ENCODE measurements at regions not wholly inside any gene's neighbourhood (a gene's known extent, or its start where the extent isn't known, plus 50 kb on each side); places are given as distances from the start of the nearest gene placed in this dataset.

GRCh38 chr1:95636897-95637296, 402.9 kb downstream of the RWDD3 start:
- Histone ChIP-seq H3K79me1 (ENCODE audit: low read depth, low read length) (no peaks in the 10 kb centered on the region), H3K23ac (ENCODE audit: insufficient read length) (no peak overlapping the region), H4K91ac (replicated peaks; ENCODE audit: insufficient read length, low read length) (no peak overlapping the region), H3K4me2 (ENCODE audit: insufficient read depth in 1 of 2, low read depth in 2 of 2, low read length in 2 of 2) (no peak overlapping the region), H3K18ac (ENCODE audit: extremely low read depth, low read length) (no peak overlapping the region), H3K36me3 (ENCODE audit: control insufficient read depth in 2 of 4, insufficient read depth in 4 of 4, low read length in 3 of 4) (no peaks in the 10 kb centered on the region), H3K9ac (replicated peaks in 1 of 4; ENCODE audit: extremely low read depth in 1 of 4, low read depth in 3 of 4, low read length in 3 of 4) (no peak overlapping the region), H4K20me1 (replicated peaks in 1 of 2; ENCODE audit: control insufficient read depth in 1 of 2, insufficient read depth in 2 of 2, low read length in 2 of 2) (no peaks in the 10 kb centered on the region), H4K8ac (ENCODE audit: extremely low read depth, insufficient read depth, low read length) (no peak overlapping the region), H3K9me3 (ENCODE audit: insufficient read depth in 2 of 2, low read depth in 1 of 2, low read length in 1 of 2) (no peaks in the 10 kb centered on the region), H2BK20ac (ENCODE audit: low read length) (no peak overlapping the region), H2BK15ac (ENCODE audit: low read length) (no peak overlapping the region), H3K27me3 (replicated peaks in 1 of 4; ENCODE audit: control insufficient read depth in 3 of 4, extremely low read depth in 1 of 4, insufficient read depth in 3 of 4, low read length in 3 of 4) (no peaks in the 10 kb centered on the region), H2AK5ac (ENCODE audit: low read depth, low read length) (no peak overlapping the region), H3K23me2 (ENCODE audit: low read depth, low read length) (no peaks in the 10 kb centered on the region), H2BK5ac (ENCODE audit: low read depth, low read length) (no peak overlapping the region), H3K4me1 (replicated peaks in 1 of 4; ENCODE audit: control insufficient read depth in 3 of 4, insufficient read depth in 4 of 4, low read length in 3 of 4) (no peaks in the 10 kb centered on the region), H2BK120ac (replicated peaks; ENCODE audit: low read depth, low read length) (no peak overlapping the region), H2AFZ (ENCODE audit: low read length) (no peak overlapping the region), H2BK12ac (ENCODE audit: low read depth, low read length) (no peak overlapping the region), H3K14ac (ENCODE audit: insufficient read length) (no peak overlapping the region), H4K5ac (ENCODE audit: insufficient read length, low read depth, low read length) (no peak overlapping the region), H3K56ac (replicated peaks; ENCODE audit: insufficient read length, low read depth, low read length) (no peak overlapping the region), H3K4ac (replicated peaks; ENCODE audit: insufficient read length, low read depth, low read length) (no peak overlapping the region), H3K4me3 (ENCODE audit: extremely low read depth in 1 of 4, insufficient read depth in 2 of 4, low read depth in 3 of 4, low read length in 4 of 4) (no peak overlapping the region), H3K79me2 (ENCODE audit: control insufficient read depth in 1 of 2, insufficient read depth in 2 of 2, low read length in 2 of 2) (no peaks in the 10 kb centered on the region), H3K27ac (ENCODE audit: low read depth, low read length) (no peak overlapping the region)
- 100% methylated on average over 1 of the region's 1 CpG; no CpG with 5 or more reads in 1 of the 2 experiments for WGBS, 2 experiments (ENCODE audit: extremely low coverage in 1 of 2, insufficient coverage in 1 of 2, insufficient read length in 1 of 2, insufficient replicate concordance in 2 of 2, low coverage in 1 of 2, low lambda C conversion rate in 2 of 2, missing lambda C conversion rate in 1 of 2)
- no peak for FAIRE-seq
- DNase-seq (ENCODE audit: low read depth in 1 of 2, low spot score in 2 of 2) = no peak
- TF ChIP-seq YY1 (IDR thresholded peaks at IDR 0.05; ENCODE audit: low read depth, low read length) = no peak
- TF ChIP-seq CBX8 (IDR thresholded peaks at IDR 0.05; ENCODE audit: borderline replicate concordance, low read depth, low read length) = no peak
- no peak for TF ChIP-seq POLR2A (IDR thresholded peaks at IDR 0.05; ENCODE audit: control extremely low read depth in 1 of 2, low read depth in 2 of 2, low read length in 2 of 2)
- TF ChIP-seq RXRA (IDR thresholded peaks at IDR 0.05; ENCODE audit: insufficient read depth, low read depth, low read length) = no peak
- TF ChIP-seq POU5F1 (IDR thresholded peaks at IDR 0.05; ENCODE audit: low read depth, low read length) = no peak
- no peak for TF ChIP-seq EP300 (IDR thresholded peaks at IDR 0.05; ENCODE audit: borderline replicate concordance in 1 of 2, low read depth in 2 of 2, low read length in 2 of 2)
- no peak for TF ChIP-seq SP1 (IDR thresholded peaks at IDR 0.05; ENCODE audit: low read depth, low read length)
- TF ChIP-seq TAF1 (IDR thresholded peaks at IDR 0.05; ENCODE audit: low read depth, low read length) = no peak
- TF ChIP-seq SP4 (IDR thresholded peaks at IDR 0.05; ENCODE audit: low read length) = no peak
- no peak for TF ChIP-seq ZNF274 (IDR thresholded peaks at IDR 0.05; ENCODE audit: borderline replicate concordance, extremely low read depth, low read length)
- TF ChIP-seq RFX5 (IDR thresholded peaks at IDR 0.05; ENCODE audit: borderline replicate concordance, low read depth, low read length) = no peak
- no peak for TF ChIP-seq CBX5 (IDR thresholded peaks at IDR 0.05; ENCODE audit: low read depth, low read length)
- no peak for TF ChIP-seq RAD21 (IDR thresholded peaks at IDR 0.05 in 1 of 2, conservative IDR thresholded peaks at IDR 0.05 in 1 of 2; ENCODE audit: low read depth in 2 of 2, low read length in 2 of 2)
- TF ChIP-seq MAFK (IDR thresholded peaks at IDR 0.05; ENCODE audit: low read depth, low read length) = no peak
- no peak for TF ChIP-seq FOSL1 (IDR thresholded peaks at IDR 0.05; ENCODE audit: insufficient read depth, low read depth, low read length)
- no peak for TF ChIP-seq JUND (IDR thresholded peaks at IDR 0.05; ENCODE audit: low read length)
- POLR2A ChIA-PET (ENCODE audit: partially characterized antibody) = no interaction called here
- CTCF ChIA-PET (ENCODE audit: partially characterized antibody) = no interaction called here

All from H1 (cell line).